ENCODE measurements at regions not wholly inside any gene's neighbourhood (a gene's known extent, or its start where the extent isn't known, plus 50 kb on each side); places are given as distances from the start of the nearest gene placed in this dataset.

GRCh38 chr2:242024751-242025355 lies 155.3 kb downstream of the RTP5 start:
- H3K36me3 Mint-ChIP-seq (ENCODE audit: low read depth): no peaks in the 10 kb centered on the region
- H3K9me3 Mint-ChIP-seq: peaks cover 15% of the 10 kb centered on the region
- 88 to 92% methylated on average over 11 to 18 of the region's 18 CpGs for WGBS, 2 experiments (ENCODE audit: insufficient coverage in 1 of 2, insufficient read length in 1 of 2)
- no peak for DNase-seq
- Histone ChIP-seq H3K9ac (ENCODE audit: extremely low read depth, low read length, poor library complexity, severe bottlenecking) (no peak overlapping the region), H3K4me3 (ENCODE audit: low read length) (no peak overlapping the region), H3K27ac (ENCODE audit: low read depth, low read length) (no peak overlapping the region), H3K27me3 (ENCODE audit: control insufficient read depth, insufficient read depth, low read length, poor library complexity, severe bottlenecking) (peaks cover 35% of the 10 kb centered on the region), H3K9me3 (ENCODE audit: control insufficient read depth, low read length) (no peaks in the 10 kb centered on the region), H3K36me3 (ENCODE audit: control insufficient read depth, insufficient read depth, low read length) (no peaks in the 10 kb centered on the region), H3K4me1 (ENCODE audit: control insufficient read depth, insufficient read depth, low read length) (no peaks in the 10 kb centered on the region)
- no peak overlapping the region for H3K27ac Mint-ChIP-seq
- no peak overlapping the region for H3K4me3 Mint-ChIP-seq
- TF ChIP-seq CTCF (conservative IDR thresholded peaks at IDR 0.05): no peak
- H3K4me1 Mint-ChIP-seq: no peaks in the 10 kb centered on the region
- peaks cover 65% of the 10 kb centered on the region for H3K27me3 Mint-ChIP-seq (ENCODE audit: insufficient read depth)

- TF ChIP-seq CTCF (conservative IDR thresholded peaks at IDR 0.05): no peak
- Mint-ChIP-seq H3K4me1 (no peaks in the 10 kb centered on the region), H3K36me3 (ENCODE audit: low read depth) (no peaks in the 10 kb centered on the region), H3K9me3 (peaks cover 8% of the 10 kb centered on the region), H3K27me3 (ENCODE audit: insufficient read depth) (peaks cover 44% of the 10 kb centered on the region), H3K4me3 (no peak overlapping the region), H3K27ac (no peak overlapping the region)
- 91 to 97% methylated on average over 14 to 24 of the region's 24 CpGs for WGBS, 2 experiments (ENCODE audit: insufficient coverage in 1 of 2, insufficient read length in 1 of 2)
- H3K9me3 ChIP-seq (ENCODE audit: control insufficient read depth, low read length): no peaks in the 10 kb centered on the region
- H3K36me3 ChIP-seq (ENCODE audit: control insufficient read depth, insufficient read depth, low read length): no peaks in the 10 kb centered on the region
- H3K27me3 ChIP-seq (ENCODE audit: control insufficient read depth, insufficient read depth, low read length, poor library complexity, severe bottlenecking): peaks cover 25% of the 10 kb centered on the region
- no peak overlapping the region for H3K27ac ChIP-seq (ENCODE audit: low read depth, low read length)
- no peaks in the 10 kb centered on the region for H3K4me1 ChIP-seq (ENCODE audit: control insufficient read depth, insufficient read depth, low read length)
- no peak for DNase-seq
- no peak overlapping the region for H3K4me3 ChIP-seq (ENCODE audit: low read length)
- no peak overlapping the region for H3K9ac ChIP-seq (ENCODE audit: extremely low read depth, low read length, poor library complexity, severe bottlenecking)
Measured at GRCh38 chr2:242027676-242028450, 158.3 kb downstream of the RTP5 start.

- Histone ChIP-seq H3K9me3 (ENCODE audit: control insufficient read depth, low read length) (no peaks in the 10 kb centered on the region), H3K36me3 (ENCODE audit: control insufficient read depth, insufficient read depth, low read length) (no peaks in the 10 kb centered on the region), H3K9ac (ENCODE audit: extremely low read depth, low read length, poor library complexity, severe bottlenecking) (no peak overlapping the region), H3K4me3 (ENCODE audit: low read length) (no peak overlapping the region), H3K27ac (ENCODE audit: low read depth, low read length) (no peak overlapping the region), H3K4me1 (ENCODE audit: control insufficient read depth, insufficient read depth, low read length) (no peaks in the 10 kb centered on the region), H3K27me3 (ENCODE audit: control insufficient read depth, insufficient read depth, low read length, poor library complexity, severe bottlenecking) (peaks cover 9% of the 10 kb centered on the region)
- Mint-ChIP-seq H3K4me3 (no peak overlapping the region), H3K36me3 (ENCODE audit: low read depth) (no peaks in the 10 kb centered on the region), H3K9me3 (peaks cover 2% of the 10 kb centered on the region), H3K4me1 (peaks cover 5% of the 10 kb centered on the region), H3K27me3 (ENCODE audit: insufficient read depth) (peaks cover 29% of the 10 kb centered on the region), H3K27ac (no peak overlapping the region)
- DNase-seq: peak; percentile 27
- TF ChIP-seq CTCF (conservative IDR thresholded peaks at IDR 0.05): peak; percentile 31
- WGBS, 2 experiments (ENCODE audit: insufficient coverage in 1 of 2, insufficient read length in 1 of 2): 92 to 95% methylated on average over 19 to 21 of the region's 21 CpGs
Measured at GRCh38 chr2:242029422-242030225, 160.1 kb downstream of the RTP5 start.

Measured in endodermal cell (in vitro differentiated cells).